ENCODE measurements at regions not wholly inside any gene's neighbourhood (a gene's known extent, or its start where the extent isn't known, plus 50 kb on each side); places are given as distances from the start of the nearest gene placed in this dataset.

GRCh38 chr2:105156166-105156565, 85.4 kb upstream of the GPR45 start:
- no peak for TF ChIP-seq HNF4G (IDR thresholded peaks at IDR 0.05)
- TF ChIP-seq ATF3 (IDR thresholded peaks at IDR 0.05): no peak
- Histone ChIP-seq H3K4me3 (ENCODE audit: low read depth in 1 of 3, low read length in 3 of 3) (no peak overlapping the region), H3K27ac (ENCODE audit: low read depth in 1 of 2, low read length in 2 of 2) (no peak overlapping the region), H3K4me1 (ENCODE audit: control insufficient read depth in 4 of 4, insufficient read depth in 4 of 4, low read length in 3 of 4) (no peaks in the 10 kb centered on the region), H3K27me3 (ENCODE audit: control insufficient read depth in 4 of 4, insufficient read depth in 4 of 4, low read length in 3 of 4) (no peaks in the 10 kb centered on the region), H3K36me3 (ENCODE audit: control insufficient read depth in 4 of 4, insufficient read depth in 3 of 4, low read depth in 1 of 4, low read length in 3 of 4) (no peaks in the 10 kb centered on the region), H3K9ac (ENCODE audit: low read depth in 1 of 2, low read length in 2 of 2) (no peak overlapping the region), H3K9me3 (ENCODE audit: control insufficient read depth in 4 of 4, low read length in 3 of 4) (peaks cover 0 to 11% (median 2%) of the 10 kb centered on the region in 4 donors)
- no peak for DNase-seq (ENCODE audit: low spot score)
- 70% methylated on average over 2 of the region's 2 CpGs for WGBS

DNA sequence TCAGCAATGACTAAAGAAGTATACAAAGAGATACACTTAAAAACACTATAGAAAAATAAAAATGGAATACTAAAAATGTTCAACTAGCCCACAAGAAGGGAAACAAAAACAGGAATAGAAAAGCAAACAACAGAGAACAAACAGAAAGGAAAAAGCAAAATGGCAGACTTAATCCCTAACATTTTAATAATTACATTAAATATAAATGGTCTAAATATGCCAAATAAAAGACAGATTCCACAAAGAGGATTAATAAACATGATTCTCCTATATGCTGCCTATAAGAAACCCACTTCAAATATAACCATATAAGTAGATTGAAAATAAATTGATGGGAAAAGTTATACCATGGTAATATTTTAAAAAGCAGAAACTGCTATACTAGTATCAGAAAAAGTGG, 83.5 kb upstream of the GPR45 start:
- H3K36me3 ChIP-seq (ENCODE audit: control insufficient read depth in 4 of 4, insufficient read depth in 3 of 4, low read depth in 1 of 4, low read length in 3 of 4): no peaks in the 10 kb centered on the region
- H3K27me3 ChIP-seq (ENCODE audit: control insufficient read depth in 4 of 4, insufficient read depth in 4 of 4, low read length in 3 of 4): no peaks in the 10 kb centered on the region
- peaks cover 0 to 11% (median 3%) of the 10 kb centered on the region in 4 donors for H3K9me3 ChIP-seq (ENCODE audit: control insufficient read depth in 4 of 4, low read length in 3 of 4)
- H3K4me1 ChIP-seq (ENCODE audit: control insufficient read depth in 4 of 4, insufficient read depth in 4 of 4, low read length in 3 of 4): no peaks in the 10 kb centered on the region
- no peak overlapping the region for H3K27ac ChIP-seq (ENCODE audit: low read depth in 1 of 2, low read length in 2 of 2)
- no peak overlapping the region for H3K9ac ChIP-seq (ENCODE audit: low read depth in 1 of 2, low read length in 2 of 2)
- TF ChIP-seq HNF4A (conservative IDR thresholded peaks at IDR 0.05) (no peak), NR2F2 (IDR thresholded peaks at IDR 0.05) (no peak), HNF4G (IDR thresholded peaks at IDR 0.05) (no peak), ZBTB33 (IDR thresholded peaks at IDR 0.05) (no peak), YY1 (IDR thresholded peaks at IDR 0.05) (no peak), JUND (IDR thresholded peaks at IDR 0.05) (no peak), CTCF (IDR thresholded peaks at IDR 0.05; ENCODE audit: low read depth, low read length, missing input control) (no peak), GABPA (IDR thresholded peaks at IDR 0.05 in 1 of 2, conservative IDR thresholded peaks at IDR 0.05 in 1 of 2) (no peak), EGR1 (IDR thresholded peaks at IDR 0.05; ENCODE audit: low read depth in 2 of 2) (no peak), ATF3 (IDR thresholded peaks at IDR 0.05) (no peak), RAD21 (IDR thresholded peaks at IDR 0.05) (no peak)
- TF ChIP-seq, protein P1, sequence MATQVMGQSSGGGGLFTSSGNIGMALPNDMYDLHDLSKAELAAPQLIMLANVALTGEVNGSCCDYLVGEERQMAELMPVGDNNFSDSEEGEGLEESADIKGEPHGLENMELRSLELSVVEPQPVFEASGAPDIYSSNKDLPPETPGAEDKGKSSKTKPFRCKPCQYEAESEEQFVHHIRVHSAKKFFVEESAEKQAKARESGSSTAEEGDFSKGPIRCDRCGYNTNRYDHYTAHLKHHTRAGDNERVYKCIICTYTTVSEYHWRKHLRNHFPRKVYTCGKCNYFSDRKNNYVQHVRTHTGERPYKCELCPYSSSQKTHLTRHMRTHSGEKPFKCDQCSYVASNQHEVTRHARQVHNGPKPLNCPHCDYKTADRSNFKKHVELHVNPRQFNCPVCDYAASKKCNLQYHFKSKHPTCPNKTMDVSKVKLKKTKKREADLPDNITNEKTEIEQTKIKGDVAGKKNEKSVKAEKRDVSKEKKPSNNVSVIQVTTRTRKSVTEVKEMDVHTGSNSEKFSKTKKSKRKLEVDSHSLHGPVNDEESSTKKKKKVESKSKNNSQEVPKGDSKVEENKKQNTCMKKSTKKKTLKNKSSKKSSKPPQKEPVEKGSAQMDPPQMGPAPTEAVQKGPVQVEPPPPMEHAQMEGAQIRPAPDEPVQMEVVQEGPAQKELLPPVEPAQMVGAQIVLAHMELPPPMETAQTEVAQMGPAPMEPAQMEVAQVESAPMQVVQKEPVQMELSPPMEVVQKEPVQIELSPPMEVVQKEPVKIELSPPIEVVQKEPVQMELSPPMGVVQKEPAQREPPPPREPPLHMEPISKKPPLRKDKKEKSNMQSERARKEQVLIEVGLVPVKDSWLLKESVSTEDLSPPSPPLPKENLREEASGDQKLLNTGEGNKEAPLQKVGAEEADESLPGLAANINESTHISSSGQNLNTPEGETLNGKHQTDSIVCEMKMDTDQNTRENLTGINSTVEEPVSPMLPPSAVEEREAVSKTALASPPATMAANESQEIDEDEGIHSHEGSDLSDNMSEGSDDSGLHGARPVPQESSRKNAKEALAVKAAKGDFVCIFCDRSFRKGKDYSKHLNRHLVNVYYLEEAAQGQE (IDR thresholded peaks at IDR 0.05): no peak
- no peak overlapping the region for H3K4me3 ChIP-seq (ENCODE audit: low read depth in 1 of 3, low read length in 3 of 3)
- DNase-seq (ENCODE audit: low spot score): no peak

Measured in liver (tissue), 8 donors.